ENCODE measurements at regions not wholly inside any gene's neighbourhood (a gene's known extent, or its start where the extent isn't known, plus 50 kb on each side); places are given as distances from the start of the nearest gene placed in this dataset.

- H3K36me3 ChIP-seq = no peaks in the 10 kb centered on the region
- no peak overlapping the region for H3K4me3 ChIP-seq
- no peaks in the 10 kb centered on the region for H3K27me3 ChIP-seq
- no peak for TF ChIP-seq POLR2A (IDR thresholded peaks at IDR 0.05)
- TF ChIP-seq CTCF (IDR thresholded peaks at IDR 0.05) = no peak
- no peaks in the 10 kb centered on the region for H3K9me3 ChIP-seq
- 52% methylated on average over 3 of the region's 4 CpGs for WGBS (ENCODE audit: insufficient coverage, low coverage, low lambda C conversion rate, missing lambda C conversion rate)
- H3K4me1 ChIP-seq = no peaks in the 10 kb centered on the region
- intact Hi-C loops (cut with DNase I) = no loop called here
- ATAC-seq = no peak
- DNase-seq = no peak
- no peak overlapping the region for H3K27ac ChIP-seq
Measured at GRCh38 chr21:35367553-35367952, 318.5 kb upstream of the RUNX1 start.

GRCh38 chr21:35366394-35367080 lies 317.4 kb upstream of the RUNX1 start:
- H3K27ac ChIP-seq = no peak overlapping the region
- no peak for ATAC-seq

GRCh38 chr21:35363458-35363857 lies 314.4 kb upstream of the RUNX1 start:
- H3K9me3 ChIP-seq = no peaks in the 10 kb centered on the region
- H3K4me1 ChIP-seq = no peaks in the 10 kb centered on the region
- no peaks in the 10 kb centered on the region for H3K27me3 ChIP-seq
- H3K36me3 ChIP-seq = no peaks in the 10 kb centered on the region
- intact Hi-C loops (cut with DNase I) = no loop called here
- 79% methylated on average over 4 of the region's 6 CpGs for WGBS (ENCODE audit: insufficient coverage, low coverage, low lambda C conversion rate, missing lambda C conversion rate)
- ATAC-seq (no peak), DNase-seq (no peak)
- no peak overlapping the region for H3K27ac ChIP-seq
- H3K4me3 ChIP-seq = no peak overlapping the region
- TF ChIP-seq CTCF (IDR thresholded peaks at IDR 0.05) (no peak), POLR2A (IDR thresholded peaks at IDR 0.05) (no peak)

More at GRCh38 chr21:35366394-35367080, 317.4 kb upstream of the RUNX1 start:
- Histone ChIP-seq H3K4me3 (no peak overlapping the region), H3K36me3 (no peaks in the 10 kb centered on the region), H3K9me3 (no peaks in the 10 kb centered on the region), H3K27me3 (no peaks in the 10 kb centered on the region), H3K4me1 (no peaks in the 10 kb centered on the region)
- 65% methylated on average over 5 of the region's 5 CpGs for whole genome bisulfite sequencing (ENCODE audit: insufficient coverage, low coverage, low lambda C conversion rate, missing lambda C conversion rate)
- intact Hi-C loops (cut with DNase I) = no loop called here
- no peak for DNase-seq
- TF ChIP-seq POLR2A (IDR thresholded peaks at IDR 0.05) = no peak
- no peak for TF ChIP-seq CTCF (IDR thresholded peaks at IDR 0.05)

GRCh38 chr21:35361988-35362387 lies 312.9 kb upstream of the RUNX1 start:
- Histone ChIP-seq H3K36me3 (no peaks in the 10 kb centered on the region), H3K4me3 (no peak overlapping the region), H3K27me3 (no peaks in the 10 kb centered on the region), H3K9me3 (no peaks in the 10 kb centered on the region), H3K4me1 (no peaks in the 10 kb centered on the region), H3K27ac (no peak overlapping the region)
- DNase-seq = no peak
- no peak for TF ChIP-seq CTCF (IDR thresholded peaks at IDR 0.05)
- TF ChIP-seq POLR2A (IDR thresholded peaks at IDR 0.05) = no peak
- ATAC-seq = no peak
- intact Hi-C loops (cut with DNase I) = no loop called here
